HG03039 (cell line): ENCODE measurements at regions not wholly inside any gene's neighbourhood (a gene's known extent, or its start where the extent isn't known, plus 50 kb on each side); places are given as distances from the start of the nearest gene placed in this dataset.
"Not testable (repeated sequence)": the region's sequence is repeated elsewhere in the genome, so short reads cannot be mapped to it uniquely, and the experiment has no call there.

Experiments used
- ATAC-seq: cut with Tn5 transposase; IDR thresholded peaks from one replicate; pipeline ENCODE4 v1.9.1; 2021; ENCODE audit warnings: mild to moderate bottlenecking, moderate library complexity; ENCODE audit not compliant: unreplicated experiment

DNA sequence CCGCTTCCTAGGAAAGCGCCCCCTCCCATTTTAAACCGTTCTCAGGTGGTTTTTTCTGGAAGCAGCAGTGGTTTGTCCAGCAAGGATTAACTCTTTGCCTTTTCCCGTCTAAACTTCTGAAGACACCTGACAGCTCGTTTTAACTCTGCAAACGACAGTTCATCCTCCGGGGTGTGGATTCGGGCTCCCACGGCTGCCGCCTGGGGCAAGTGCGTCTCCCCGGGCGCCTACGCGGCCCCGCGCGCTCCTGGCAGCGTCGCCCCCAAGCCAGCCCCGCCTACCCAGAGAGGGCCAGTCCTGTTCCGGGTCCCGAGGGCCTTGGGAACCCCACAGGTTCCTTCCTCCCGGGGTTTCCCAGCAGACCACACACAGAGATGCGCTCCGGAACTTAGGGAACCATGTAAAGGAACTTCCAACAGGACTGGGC, 54.4 kb downstream of the PRR18 start:
- ATAC-seq = no peak

DNA sequence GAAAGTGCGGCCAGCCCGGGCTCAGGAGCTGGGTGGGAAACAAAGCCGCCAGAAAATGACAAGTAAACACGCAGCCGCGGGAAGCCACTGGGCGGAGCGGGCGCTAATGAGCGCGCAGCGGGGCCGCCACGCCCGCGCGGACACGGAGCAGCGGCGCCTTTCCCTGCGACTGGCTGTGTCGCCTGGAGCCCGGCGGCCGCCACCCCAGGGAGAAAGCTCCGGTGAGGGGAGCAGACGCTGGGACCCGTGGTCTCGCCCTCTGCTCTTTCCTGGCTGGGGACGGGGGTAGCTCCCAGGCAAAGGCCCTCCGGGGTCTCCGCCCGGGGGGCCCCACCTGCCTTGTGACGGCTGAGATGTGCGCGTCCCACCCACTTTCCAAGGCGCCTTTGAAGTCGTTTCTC, 54.9 kb downstream of the PRR18 start:
- no peak for ATAC-seq

DNA sequence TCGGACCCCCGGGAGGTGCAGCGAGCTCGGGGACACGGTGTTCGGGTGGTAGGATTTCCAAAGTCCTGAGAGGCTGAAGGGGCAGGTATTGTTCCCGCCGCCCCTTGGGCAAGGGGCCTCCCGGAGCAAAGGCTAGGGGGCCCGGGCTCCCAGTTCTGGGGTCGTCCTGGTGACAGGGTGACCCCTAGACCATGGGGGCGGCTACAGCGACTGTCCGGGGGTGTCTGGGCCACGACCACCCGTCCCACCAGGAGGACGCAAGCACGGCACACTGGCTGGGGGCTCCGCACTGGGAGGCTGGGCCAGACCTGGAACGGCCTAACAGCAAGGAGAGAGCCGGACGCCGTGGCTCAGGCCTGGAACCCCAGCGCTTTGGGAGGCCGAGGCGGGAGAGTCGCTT, 55.6 kb downstream of the PRR18 start:
- no peak for ATAC-seq

DNA sequence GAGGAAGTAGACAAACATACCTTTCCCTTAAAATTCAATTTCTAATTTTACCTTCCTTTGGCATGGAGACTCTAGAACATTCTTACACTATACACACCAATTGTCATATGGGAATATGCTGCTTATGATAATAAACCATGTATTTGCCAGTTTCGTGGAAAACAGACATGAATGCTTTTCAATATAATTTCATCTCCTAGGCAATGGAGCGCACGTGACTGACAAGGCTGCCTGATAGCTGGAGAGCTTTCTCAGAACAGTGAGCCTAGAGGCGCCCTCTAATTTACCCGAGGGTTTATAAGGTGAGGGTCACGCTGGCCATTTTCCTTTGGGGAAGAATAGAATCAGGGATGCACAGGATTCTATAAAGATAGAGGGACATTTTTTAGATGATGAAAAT, 56.5 kb downstream of the PRR18 start:
- no peak for ATAC-seq

DNA sequence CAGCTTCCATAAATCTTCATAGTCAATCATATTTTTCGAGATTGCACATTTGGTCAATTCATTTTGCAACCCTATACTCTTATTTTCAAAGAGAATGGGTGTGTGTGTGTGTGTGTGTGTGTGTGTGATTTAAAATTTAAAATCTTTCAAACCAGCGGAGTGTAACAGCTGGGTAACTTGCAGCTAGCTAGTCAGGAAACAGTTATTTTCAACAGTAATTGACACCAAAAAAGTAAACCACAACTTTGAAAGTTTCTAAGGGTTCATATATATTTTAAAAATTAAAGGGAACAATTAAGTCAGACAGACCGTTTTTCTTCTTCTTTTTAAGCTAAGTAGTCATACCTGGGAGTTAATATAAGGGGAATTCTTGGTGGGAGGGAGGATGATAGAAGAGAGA, 57.0 kb downstream of the PRR18 start:
- ATAC-seq = no peak

DNA sequence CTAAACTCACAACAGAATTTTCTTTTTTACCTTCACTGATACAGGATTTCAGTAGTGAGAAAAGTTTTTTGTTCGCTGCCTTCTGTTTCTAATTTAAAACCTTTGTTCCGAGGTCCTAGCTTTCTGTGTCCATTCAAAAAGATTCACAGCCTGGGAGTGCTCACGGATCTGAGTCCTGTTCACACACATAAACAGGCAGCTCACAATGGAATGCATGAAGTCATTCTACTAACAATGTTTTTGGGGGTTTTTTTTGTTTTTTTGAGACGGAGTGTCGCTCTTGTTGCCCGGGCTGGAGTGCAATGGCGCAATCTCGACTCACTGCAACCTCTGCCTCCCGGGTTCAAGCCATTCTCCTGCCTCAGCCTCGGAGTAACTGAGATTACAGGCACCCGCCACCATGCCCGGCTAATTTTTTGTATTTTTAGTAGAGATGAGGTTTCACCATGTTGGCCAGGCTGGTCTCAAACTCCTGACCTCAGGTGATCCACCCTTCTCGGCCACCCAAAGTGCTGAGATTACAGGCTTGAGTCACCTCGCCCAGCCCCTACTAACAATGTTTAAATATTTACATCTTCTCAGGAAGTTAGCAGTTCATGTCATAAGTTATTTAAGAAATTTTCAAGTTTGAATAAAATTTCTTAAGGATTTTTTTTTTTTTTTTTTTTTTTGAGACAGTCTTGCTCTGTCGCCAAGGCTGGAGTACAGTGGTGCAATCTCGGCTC, 59.0 kb downstream of the PRR18 start:
- not testable (repeated sequence) for ATAC-seq

DNA sequence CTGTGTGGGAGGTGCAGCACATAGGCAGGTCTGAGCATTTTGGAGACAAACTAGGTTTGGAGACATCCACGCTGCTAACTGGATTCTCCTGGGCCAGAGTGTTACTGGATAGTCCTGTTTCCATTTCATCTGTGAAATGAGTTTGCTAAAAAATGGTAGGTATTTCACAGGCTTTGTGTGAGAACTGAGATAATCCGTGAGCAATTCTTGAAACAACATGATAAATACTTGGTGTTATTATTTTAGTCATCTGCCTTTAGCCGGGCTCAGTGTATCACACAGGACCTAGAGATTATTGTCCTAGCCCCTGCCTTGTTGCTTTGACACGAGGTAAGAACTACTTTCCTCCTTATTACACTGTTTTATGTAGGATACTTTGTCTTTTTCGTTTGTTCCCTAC, 63.0 kb downstream of the PRR18 start:
- no peak for ATAC-seq

DNA sequence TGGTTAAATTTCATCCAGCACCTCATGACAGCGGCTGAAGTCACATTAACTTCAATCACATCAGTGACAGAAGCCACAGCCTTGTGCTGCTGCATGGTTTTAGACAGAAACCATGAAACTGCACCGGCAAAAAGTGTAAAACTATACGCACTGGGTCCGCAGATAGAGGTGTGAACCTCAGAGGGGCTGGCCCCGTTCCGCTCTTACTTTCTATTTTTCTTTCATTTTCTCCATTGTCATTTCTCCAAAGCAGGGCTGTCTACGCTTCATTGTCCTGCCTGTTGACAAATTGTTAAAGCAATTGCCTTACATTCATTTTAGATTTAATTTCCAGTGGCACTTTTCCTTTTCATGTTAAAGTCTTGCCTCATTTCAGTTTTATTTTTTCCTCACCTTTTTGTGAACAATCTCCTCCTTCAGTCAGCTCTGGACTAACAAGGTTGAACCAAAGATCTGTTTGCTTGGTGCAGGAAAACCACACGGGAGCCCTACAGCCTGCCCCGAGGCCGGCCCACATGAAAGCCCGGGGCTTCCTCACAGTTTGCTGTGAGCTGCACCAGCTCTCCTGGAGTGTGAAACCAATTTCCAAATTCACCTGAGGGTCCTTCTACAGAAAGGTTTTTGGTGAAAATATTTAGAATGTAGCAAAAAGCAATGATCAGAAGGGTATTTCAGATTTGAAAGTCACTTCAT, 63.7 kb downstream of the PRR18 start:
- peak; percentile 71 for ATAC-seq

DNA sequence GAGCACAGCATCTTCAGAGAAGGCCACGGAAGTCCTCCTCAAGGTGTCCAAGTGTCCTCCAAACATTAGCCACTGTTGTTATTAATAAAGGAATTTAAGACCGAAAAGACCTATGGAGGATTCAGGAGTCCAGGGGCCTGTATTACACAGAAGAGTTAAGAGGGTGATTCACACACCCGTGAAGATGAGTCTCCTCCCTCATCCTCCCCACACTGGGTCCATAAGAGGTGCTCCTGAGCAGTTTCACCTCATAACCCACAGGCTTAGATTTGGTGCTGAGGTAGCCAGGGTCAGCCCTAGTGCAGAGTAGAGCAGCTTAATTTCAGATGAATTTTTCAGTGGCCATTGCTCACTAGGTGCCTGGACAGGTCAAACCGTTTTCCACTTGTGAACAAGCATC, 65.3 kb downstream of the PRR18 start:
- ATAC-seq = no peak

DNA sequence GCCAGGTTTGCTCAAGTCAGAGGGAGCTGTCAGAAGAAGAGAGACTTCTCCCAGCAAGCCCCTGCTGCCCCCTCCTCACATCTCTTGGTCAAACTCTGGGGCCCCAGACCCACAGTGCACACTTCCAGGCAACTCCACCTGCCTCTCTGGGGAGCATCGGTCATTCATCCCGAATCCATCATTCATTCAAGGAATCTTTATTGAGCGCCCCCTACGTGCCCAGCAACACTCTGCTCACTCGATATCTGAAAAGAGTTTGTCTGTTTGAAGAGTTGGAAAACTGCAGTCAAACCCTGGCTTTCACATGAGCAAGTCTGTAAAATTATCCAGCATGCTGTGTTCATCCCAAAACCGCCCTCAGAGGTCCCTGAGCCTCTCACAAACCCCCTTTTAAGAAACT, 66.2 kb downstream of the PRR18 start:
- no peak for ATAC-seq

DNA sequence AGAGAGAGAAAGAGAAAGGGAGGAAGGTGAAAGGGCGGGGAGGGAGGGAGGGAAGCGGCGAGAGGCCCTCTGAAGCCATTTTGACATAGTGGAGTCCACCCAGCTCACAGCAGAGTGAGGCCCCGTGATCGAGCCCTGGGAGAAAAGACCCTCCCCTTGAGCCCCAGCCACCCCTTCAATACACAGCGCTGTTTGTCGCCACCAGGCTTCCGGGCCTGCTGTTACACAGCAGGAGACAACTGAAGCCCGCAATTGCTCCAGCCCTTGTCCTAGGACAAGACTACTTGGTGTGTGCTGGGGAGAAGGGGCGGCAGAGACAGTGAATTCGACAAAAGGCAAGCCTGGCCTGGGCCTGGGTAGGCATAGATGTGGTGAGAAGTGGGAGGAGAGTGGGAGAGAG, 67.3 kb downstream of the PRR18 start:
- no peak for ATAC-seq

DNA sequence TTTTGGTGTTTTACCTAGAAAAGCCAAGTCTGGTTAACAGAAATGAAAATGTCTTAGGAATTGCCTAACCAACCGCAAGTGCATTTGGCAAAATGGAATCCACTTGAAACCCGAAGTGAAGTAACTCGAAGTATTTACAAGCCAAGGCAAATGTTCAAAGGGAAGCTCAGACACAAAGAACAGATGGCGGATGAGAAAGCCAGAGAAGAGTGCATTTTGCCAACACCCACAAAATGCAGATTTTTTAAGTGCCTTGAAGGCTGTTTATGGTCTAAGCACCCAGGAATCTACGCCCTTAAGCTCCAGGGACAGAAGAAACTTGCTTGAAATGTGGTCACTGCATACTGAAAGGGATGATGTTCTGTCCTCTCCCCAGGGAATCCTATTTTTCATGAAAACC, 70.0 kb upstream of the TBXT start:
- ATAC-seq = no peak

DNA sequence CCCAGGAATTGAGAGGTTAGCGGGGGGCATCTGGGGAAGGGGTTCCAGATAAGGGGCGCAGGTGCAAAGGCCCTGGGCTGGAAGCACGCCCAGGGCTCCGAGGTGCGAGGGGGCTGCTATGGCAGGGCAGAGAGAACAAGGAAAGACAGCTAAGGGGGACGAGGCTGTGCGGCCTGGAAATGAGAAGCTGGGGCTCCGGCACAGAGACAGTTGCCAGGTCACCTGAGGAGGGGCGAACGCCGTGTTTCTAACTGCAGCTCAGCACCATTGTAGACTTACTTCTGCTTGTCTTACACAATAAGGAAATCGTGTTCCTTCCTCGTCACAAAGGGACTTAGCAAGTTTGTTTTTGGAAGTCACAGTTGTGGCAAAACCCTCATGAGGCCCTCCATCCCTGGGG, 68.9 kb upstream of the TBXT start:
- ATAC-seq = no peak

DNA sequence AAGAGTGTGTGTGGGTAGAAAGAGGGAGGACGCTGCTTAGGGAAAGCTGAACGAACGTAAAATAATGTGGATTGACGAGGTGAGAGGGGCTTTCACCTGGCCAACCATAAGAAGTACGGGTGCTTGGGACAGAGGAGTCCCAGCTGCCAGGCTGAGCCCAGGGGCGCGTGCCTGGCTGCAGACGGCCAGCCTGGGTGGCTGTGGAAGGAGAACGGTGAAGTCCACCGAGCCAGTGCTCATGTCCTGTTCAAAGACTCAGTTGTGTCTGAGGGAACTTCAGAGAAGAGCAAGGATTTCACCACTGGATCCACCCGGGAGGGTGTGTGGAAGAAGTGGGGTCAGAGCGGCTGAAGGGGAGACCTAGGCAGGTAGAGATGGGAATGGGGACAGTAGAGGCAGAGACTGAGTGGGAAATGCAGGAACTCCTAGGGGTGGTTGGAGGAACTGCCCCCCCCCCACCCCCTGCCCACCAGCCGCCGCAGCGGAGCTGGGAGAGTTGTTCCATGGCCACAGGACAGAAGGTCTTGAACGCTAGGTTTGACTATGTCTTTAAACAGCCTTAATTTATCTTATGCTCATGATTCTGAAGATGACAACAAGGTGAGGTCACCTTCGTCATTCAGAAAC, 68.1 kb upstream of the TBXT start:
- ATAC-seq = no peak

DNA sequence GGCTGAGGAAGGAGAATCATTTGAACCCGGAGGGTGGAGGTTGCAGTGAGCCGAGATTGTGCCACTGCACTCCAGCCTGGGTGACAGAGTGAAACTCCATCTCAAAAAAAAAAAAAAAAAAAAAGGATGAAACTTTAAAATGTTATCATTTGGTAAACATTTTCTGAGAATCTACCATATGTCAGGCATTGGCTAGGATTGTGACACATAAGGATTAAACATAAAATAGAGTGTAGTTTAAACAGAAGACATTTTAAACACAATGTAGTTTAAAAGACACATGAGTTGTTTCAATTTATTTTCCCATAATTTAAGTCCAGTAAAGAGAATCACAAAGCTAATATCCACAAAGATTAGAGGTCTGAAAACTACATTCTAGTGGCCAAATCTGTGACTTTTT, 63.5 kb upstream of the TBXT start:
- ATAC-seq = not testable (repeated sequence)

DNA sequence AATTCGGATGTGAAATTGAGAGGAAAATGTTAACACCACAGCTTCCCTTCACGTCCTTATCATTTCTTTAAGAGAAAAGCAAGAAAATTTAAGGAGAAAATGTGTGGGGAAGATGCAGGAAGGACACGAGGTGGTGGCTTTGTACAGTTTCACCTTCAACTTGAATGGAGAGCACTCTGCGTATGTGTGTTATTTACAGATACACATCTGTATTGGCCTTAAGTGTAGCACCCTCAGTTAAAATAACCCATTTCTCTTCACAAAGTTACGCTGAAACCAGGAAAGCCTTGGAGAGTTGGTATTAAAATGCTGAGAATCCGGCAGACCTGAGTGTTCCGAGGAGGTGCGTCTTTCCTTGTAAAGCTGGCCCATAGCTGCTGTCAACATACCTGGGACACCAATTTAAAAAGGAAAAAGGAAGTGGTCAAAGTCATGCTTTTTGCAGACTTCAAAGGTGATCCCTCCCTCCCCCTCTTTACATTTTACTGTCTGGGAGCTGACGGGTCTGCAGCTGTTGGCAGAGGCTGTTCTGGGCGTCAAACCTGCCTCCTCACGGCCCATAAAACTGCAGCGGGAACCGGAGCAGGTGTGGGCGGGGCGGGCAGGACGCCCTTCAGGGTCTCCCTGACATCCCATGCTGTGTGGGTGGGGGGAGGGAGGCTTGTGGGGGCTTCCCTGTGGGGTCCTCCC, 61.3 kb upstream of the TBXT start:
- no peak for ATAC-seq

DNA sequence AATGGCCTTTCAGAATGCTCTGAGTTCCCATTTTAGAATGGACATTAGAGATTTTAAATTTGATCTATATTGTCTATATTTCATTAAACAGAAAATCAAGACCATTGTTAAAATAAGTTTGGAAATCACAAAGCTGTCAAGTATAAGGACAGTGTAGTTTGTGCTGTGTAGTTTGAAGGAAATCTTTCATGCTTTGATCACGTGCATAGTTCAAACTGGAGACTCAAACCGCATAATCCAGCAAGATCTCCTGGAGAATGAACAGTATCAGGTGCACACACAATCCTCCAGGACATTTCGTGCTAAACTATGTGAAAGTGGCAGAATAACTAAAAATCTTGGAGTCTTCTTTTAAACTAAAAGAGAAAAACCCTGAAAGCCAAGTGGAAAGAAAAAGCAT, 60.8 kb upstream of the TBXT start:
- no peak for ATAC-seq

DNA sequence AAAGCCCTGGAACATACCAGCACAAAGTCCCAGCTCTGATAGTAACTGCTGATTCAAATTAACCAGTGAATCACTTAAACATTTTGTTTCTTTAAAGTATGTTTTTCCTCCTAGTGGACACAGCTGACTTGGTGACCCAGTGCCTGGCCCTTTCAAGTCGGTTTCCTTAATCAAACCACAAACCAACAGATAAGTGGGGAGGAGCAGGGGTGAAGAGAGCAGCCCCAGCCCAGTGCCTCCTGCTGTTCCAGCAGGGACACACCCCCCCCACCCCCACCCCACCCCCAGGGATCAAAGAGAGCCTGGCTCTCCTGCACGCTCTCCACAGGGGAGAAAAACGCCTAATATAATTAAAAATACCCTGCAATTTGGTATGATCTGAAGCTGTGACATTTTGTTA, 55.4 kb upstream of the TBXT start:
- no peak for ATAC-seq

DNA sequence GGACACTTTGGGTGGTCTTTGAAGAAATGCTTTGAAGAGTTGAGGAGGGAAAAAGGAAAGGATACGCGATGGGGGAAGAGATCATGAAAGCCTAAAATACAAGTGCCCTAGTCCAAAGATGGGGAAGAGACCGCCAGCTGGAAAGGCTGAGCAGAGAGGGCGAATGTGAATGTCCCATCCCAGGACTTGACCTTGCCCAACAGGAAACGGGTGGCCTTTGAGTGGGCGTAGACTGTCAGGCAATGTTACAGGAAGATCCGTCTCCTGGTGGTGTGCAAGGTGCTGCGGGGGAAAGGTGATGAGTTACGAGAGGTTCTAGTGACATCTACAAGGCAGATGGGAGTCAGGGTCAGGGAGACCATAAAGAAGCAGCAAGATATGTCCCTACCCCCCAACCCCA, 55.0 kb upstream of the TBXT start:
- ATAC-seq = no peak

DNA sequence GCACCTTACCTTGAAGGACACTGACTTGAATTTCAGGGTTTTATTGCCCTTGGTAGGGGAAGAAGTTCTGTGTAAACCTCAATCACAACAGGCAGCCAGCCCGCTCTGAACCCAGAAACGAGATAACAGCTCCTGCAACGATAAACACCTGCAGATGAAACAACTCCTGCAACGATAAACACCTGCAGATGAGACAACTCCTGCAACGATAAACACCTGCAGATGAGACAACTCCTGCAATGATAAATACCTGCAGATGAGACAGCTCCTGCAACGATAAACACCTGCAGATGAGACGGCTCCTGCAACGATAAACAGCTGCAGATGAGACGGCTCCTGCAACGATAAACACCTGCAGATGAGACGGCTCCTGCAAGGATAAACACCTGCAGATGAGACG, 54.0 kb upstream of the TBXT start:
- ATAC-seq = no peak

DNA sequence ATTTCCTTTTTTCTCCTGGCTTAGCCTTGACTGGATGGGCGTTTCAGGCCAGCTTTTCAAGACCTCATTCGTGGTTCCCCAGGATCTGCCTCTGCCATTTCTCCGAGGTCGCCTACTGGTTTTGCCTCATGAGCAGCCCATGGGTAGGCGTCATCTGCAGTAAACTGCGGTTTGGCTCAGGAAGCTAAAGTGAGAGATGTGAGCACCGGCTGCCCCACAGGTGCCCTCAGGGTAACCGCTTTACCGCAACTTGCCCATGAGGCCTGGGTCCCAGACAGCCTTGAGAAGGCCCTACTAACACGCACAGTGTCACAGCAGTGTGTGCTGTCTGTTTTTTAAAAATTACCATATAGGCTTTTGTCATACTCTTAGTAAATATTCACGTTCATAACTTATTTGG, 53.4 kb upstream of the TBXT start:
- no peak for ATAC-seq
